ENCODE measurements at regions not wholly inside any gene's neighbourhood (a gene's known extent, or its start where the extent isn't known, plus 50 kb on each side); places are given as distances from the start of the nearest gene placed in this dataset.

- TF ChIP-seq SUZ12 (IDR thresholded peaks at IDR 0.05; ENCODE audit: extremely low read depth, insufficient read depth, insufficient read length) (no peak), YY1 (IDR thresholded peaks at IDR 0.05; ENCODE audit: insufficient read depth, insufficient read length) (no peak), ZNF274 (IDR thresholded peaks at IDR 0.05; ENCODE audit: low read depth, low read length) (no peak)
These were observed 999.1 kb upstream of the SLC10A2 start for GRCh38 chr13:104065328-104065727.
